ENCODE measurements at regions not wholly inside any gene's neighbourhood (a gene's known extent, or its start where the extent isn't known, plus 50 kb on each side); places are given as distances from the start of the nearest gene placed in this dataset.

DNA sequence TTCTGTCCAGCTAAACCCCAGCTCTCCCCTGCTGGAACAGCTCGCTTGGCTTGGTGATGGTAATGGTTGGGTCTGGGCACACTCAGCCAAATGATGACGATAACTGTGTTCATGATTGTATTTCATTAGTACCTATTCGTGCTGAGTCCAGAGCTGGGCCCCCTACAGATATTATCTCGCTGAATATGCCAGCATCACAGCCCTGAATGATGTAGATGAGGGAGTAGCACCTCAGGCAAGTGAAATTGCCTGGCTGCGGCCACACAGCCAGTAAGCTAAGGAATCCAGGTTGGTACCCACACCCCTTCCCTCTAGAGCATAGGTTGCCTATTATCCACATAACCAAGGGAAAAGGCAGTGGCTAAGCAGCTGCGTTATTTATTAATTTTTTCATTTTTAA lies 163.5 kb downstream of the KTN1 start:
- Histone ChIP-seq H3K27me3 (ENCODE audit: insufficient read depth, low read depth) (no peaks in the 10 kb centered on the region), H4K20me1 (ENCODE audit: insufficient read depth) (no peaks in the 10 kb centered on the region), H3K4me1 (ENCODE audit: low read depth, poor library complexity, severe bottlenecking) (no peaks in the 10 kb centered on the region), H3K9ac (no peak overlapping the region), H3K4me2 (no peak overlapping the region), H3K4me3 (IDR thresholded peaks at IDR 0.05; ENCODE audit: insufficient read depth, low read depth, low read length) (no peak overlapping the region), H3K36me3 (ENCODE audit: insufficient read depth) (no peaks in the 10 kb centered on the region), H3K79me2 (ENCODE audit: insufficient read depth, low read depth) (no peaks in the 10 kb centered on the region), H3K27ac (no peak overlapping the region), H2AFZ (ENCODE audit: low read depth) (no peak overlapping the region)
- TF ChIP-seq CTCF (conservative IDR thresholded peaks at IDR 0.05; ENCODE audit: low read depth, low read length), result no peak

- no peak overlapping the region for H2AFZ ChIP-seq (ENCODE audit: low read depth)
- no peaks in the 10 kb centered on the region for H4K20me1 ChIP-seq (ENCODE audit: insufficient read depth)
- H3K27me3 ChIP-seq (ENCODE audit: insufficient read depth, low read depth), result no peaks in the 10 kb centered on the region
- H3K4me3 ChIP-seq (IDR thresholded peaks at IDR 0.05; ENCODE audit: insufficient read depth, low read depth, low read length), result no peak overlapping the region
- TF ChIP-seq CTCF (conservative IDR thresholded peaks at IDR 0.05; ENCODE audit: low read depth, low read length), result no peak
- no peaks in the 10 kb centered on the region for H3K4me1 ChIP-seq (ENCODE audit: low read depth, poor library complexity, severe bottlenecking)
- no peak overlapping the region for H3K4me2 ChIP-seq
- no peak overlapping the region for H3K27ac ChIP-seq
- no peaks in the 10 kb centered on the region for H3K79me2 ChIP-seq (ENCODE audit: insufficient read depth, low read depth)
- no peak overlapping the region for H3K9ac ChIP-seq
- no peaks in the 10 kb centered on the region for H3K36me3 ChIP-seq (ENCODE audit: insufficient read depth)
These were observed 164.3 kb downstream of the KTN1 start for GRCh38 chr14:55744321-55744720.

- Histone ChIP-seq H3K79me2 (ENCODE audit: insufficient read depth, low read depth) (no peaks in the 10 kb centered on the region), H3K36me3 (ENCODE audit: insufficient read depth) (no peaks in the 10 kb centered on the region), H3K4me2 (no peak overlapping the region), H4K20me1 (ENCODE audit: insufficient read depth) (no peaks in the 10 kb centered on the region), H3K27ac (no peak overlapping the region), H3K9ac (no peak overlapping the region), H3K27me3 (ENCODE audit: insufficient read depth, low read depth) (no peaks in the 10 kb centered on the region), H2AFZ (ENCODE audit: low read depth) (no peak overlapping the region), H3K4me1 (ENCODE audit: low read depth, poor library complexity, severe bottlenecking) (no peaks in the 10 kb centered on the region), H3K4me3 (IDR thresholded peaks at IDR 0.05; ENCODE audit: insufficient read depth, low read depth, low read length) (no peak overlapping the region)
- TF ChIP-seq CTCF (conservative IDR thresholded peaks at IDR 0.05; ENCODE audit: low read depth, low read length), result no peak
These were observed 165.9 kb downstream of the KTN1 start for GRCh38 chr14:55745906-55746305.

- no peak overlapping the region for H2AFZ ChIP-seq (ENCODE audit: low read depth)
- H4K20me1 ChIP-seq (ENCODE audit: insufficient read depth), result no peaks in the 10 kb centered on the region
- H3K36me3 ChIP-seq (ENCODE audit: insufficient read depth), result no peaks in the 10 kb centered on the region
- no peak overlapping the region for H3K4me3 ChIP-seq (IDR thresholded peaks at IDR 0.05; ENCODE audit: insufficient read depth, low read depth, low read length)
- no peaks in the 10 kb centered on the region for H3K4me1 ChIP-seq (ENCODE audit: low read depth, poor library complexity, severe bottlenecking)
- H3K27me3 ChIP-seq (ENCODE audit: insufficient read depth, low read depth), result no peaks in the 10 kb centered on the region
- no peak overlapping the region for H3K27ac ChIP-seq
- H3K4me2 ChIP-seq, result no peak overlapping the region
- no peak for TF ChIP-seq CTCF (conservative IDR thresholded peaks at IDR 0.05; ENCODE audit: low read depth, low read length)
- H3K79me2 ChIP-seq (ENCODE audit: insufficient read depth, low read depth), result no peaks in the 10 kb centered on the region
- no peak overlapping the region for H3K9ac ChIP-seq
These were observed 166.6 kb downstream of the KTN1 start for GRCh38 chr14:55746558-55746957.

- TF ChIP-seq CTCF (conservative IDR thresholded peaks at IDR 0.05; ENCODE audit: low read depth, low read length), result no peak
- Histone ChIP-seq H2AFZ (ENCODE audit: low read depth) (no peak overlapping the region), H3K4me2 (no peak overlapping the region), H3K9ac (no peak overlapping the region), H3K27ac (no peak overlapping the region), H3K4me3 (IDR thresholded peaks at IDR 0.05; ENCODE audit: insufficient read depth, low read depth, low read length) (no peak overlapping the region), H4K20me1 (ENCODE audit: insufficient read depth) (no peaks in the 10 kb centered on the region), H3K27me3 (ENCODE audit: insufficient read depth, low read depth) (no peaks in the 10 kb centered on the region), H3K79me2 (ENCODE audit: insufficient read depth, low read depth) (no peaks in the 10 kb centered on the region), H3K4me1 (ENCODE audit: low read depth, poor library complexity, severe bottlenecking) (no peaks in the 10 kb centered on the region), H3K36me3 (ENCODE audit: insufficient read depth) (no peaks in the 10 kb centered on the region)
These were observed 167.2 kb downstream of the KTN1 start for GRCh38 chr14:55747186-55747585.

All from KMS-11 (cell line).